Activated B cell treated with CpG ODN at 0.5 μM for 24 hours (primary cell): ENCODE measurements at regions not wholly inside any gene's neighbourhood (a gene's known extent, or its start where the extent isn't known, plus 50 kb on each side); places are given as distances from the start of the nearest gene placed in this dataset.

Source experiments
- ATAC-seq: fragments of 200-7000 bp; cut with Tn5 transposase; one replicate; pipeline ENCODE4 v1.10.0; 2021; ENCODE audit warnings: low read depth, mild to moderate bottlenecking, moderate library complexity
- CTCF ChIA-PET: fragments of 350-600 bp; sonication (Branson Sonifier 250); formaldehyde crosslinking; loops from one replicate; lab custom pipeline; 2021; ENCODE audit warnings: antibody characterized with exemption; lab: Charles Lee
- POLR2A ChIA-PET: fragments of 350-600 bp; sonication (Branson Sonifier 250); formaldehyde crosslinking; loops from one replicate; lab custom pipeline; 2021; ENCODE audit warnings: antibody characterized with exemption; lab: Charles Lee
- DNase-seq: peaks from one replicate; pipeline ENCODE4 v3.0.0; 2022
- H3K27ac Mint-ChIP-seq: one replicate; pipeline ENCODE4 v1.8.0; 2020; ENCODE audit warnings: mixed read lengths
- H3K27me3 Mint-ChIP-seq: one replicate; pipeline ENCODE4 v1.8.0; 2021; ENCODE audit warnings: mixed read lengths
- H3K36me3 Mint-ChIP-seq: one replicate; pipeline ENCODE4 v1.8.0; 2021; ENCODE audit warnings: low read depth, mixed read lengths
- H3K4me1 Mint-ChIP-seq: one replicate; pipeline ENCODE4 v1.8.0; 2021; ENCODE audit warnings: mixed read lengths
- H3K4me3 Mint-ChIP-seq: one replicate; pipeline ENCODE4 v1.8.0; 2020; ENCODE audit warnings: mild to moderate bottlenecking, mixed read lengths
- H3K9me3 Mint-ChIP-seq: one replicate; pipeline ENCODE4 v1.8.0; 2020; ENCODE audit warnings: mixed read lengths
- CTCF ChIP-seq: fragments of 200-600 bp; IDR thresholded peaks from one replicate; pipeline ENCODE4 v1.8.0; 2022; ENCODE audit warnings: antibody characterized with exemption, mild to moderate bottlenecking
- intact Hi-C: fragments of 100-400 bp; cut with micrococcal nuclease; formaldehyde crosslinking; loops from one replicate; pipeline ENCODE4 v1.15.1; 2024

- Mint-ChIP-seq H3K4me1 (no peaks in the 10 kb centered on the region), H3K4me3 (no peak overlapping the region), H3K27me3 (peaks cover 14% of the 10 kb centered on the region), H3K9me3 (peaks cover 2% of the 10 kb centered on the region), H3K27ac (no peak overlapping the region), H3K36me3 (no peaks in the 10 kb centered on the region)
- ATAC-seq (no peak), DNase-seq (no peak)
- CTCF ChIA-PET: no interaction called here
- TF ChIP-seq CTCF: no peak
- POLR2A ChIA-PET: no interaction called here
- intact Hi-C loops: no loop called here
Measured at GRCh38 chr7:153887749-153888569, 164.2 kb upstream of the DPP6 start.

- peaks cover 10% of the 10 kb centered on the region for H3K27me3 Mint-ChIP-seq
- intact Hi-C loops: no loop called here
- H3K4me3 Mint-ChIP-seq: no peak overlapping the region
- POLR2A ChIA-PET: no interaction called here
- CTCF ChIA-PET: no interaction called here
- no peaks in the 10 kb centered on the region for H3K9me3 Mint-ChIP-seq
- H3K27ac Mint-ChIP-seq: no peak overlapping the region
- no peaks in the 10 kb centered on the region for H3K36me3 Mint-ChIP-seq
- no peak for TF ChIP-seq CTCF
- no peak for ATAC-seq
- no peaks in the 10 kb centered on the region for H3K4me1 Mint-ChIP-seq
- DNase-seq: no peak
Measured at GRCh38 chr7:153891990-153892389, 160.2 kb upstream of the DPP6 start.

DNA sequence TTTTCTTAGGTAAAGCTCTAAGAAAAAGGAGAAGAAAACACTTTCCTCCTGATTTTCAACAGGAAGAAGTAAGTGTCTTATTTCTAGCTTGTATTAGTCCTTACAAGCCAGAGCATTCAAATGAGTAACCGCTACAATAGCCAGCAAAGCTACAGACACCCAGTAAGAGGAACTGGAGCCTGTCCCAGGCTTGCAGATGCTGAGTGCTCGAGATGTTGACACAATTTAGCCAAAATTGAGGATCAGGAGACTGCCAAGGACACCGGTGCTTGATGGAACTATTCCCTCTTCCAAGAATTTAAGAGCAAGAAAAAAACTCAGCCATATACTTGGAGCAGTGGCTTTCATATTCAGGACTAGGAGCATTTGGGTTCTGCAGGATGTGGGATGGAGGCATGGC is 149.3 kb upstream of the DPP6 start:
- peaks cover 7% of the 10 kb centered on the region for H3K9me3 Mint-ChIP-seq
- no peaks in the 10 kb centered on the region for H3K27me3 Mint-ChIP-seq

GRCh38 chr7:153912211-153912610 is 140.0 kb upstream of the DPP6 start:
- intact Hi-C loops: no loop called here
- TF ChIP-seq CTCF: no peak
- Mint-ChIP-seq H3K27ac (no peak overlapping the region), H3K4me3 (no peak overlapping the region), H3K27me3 (no peaks in the 10 kb centered on the region), H3K36me3 (no peaks in the 10 kb centered on the region), H3K9me3 (peaks cover 13% of the 10 kb centered on the region), H3K4me1 (no peaks in the 10 kb centered on the region)
- CTCF ChIA-PET: no interaction called here
- POLR2A ChIA-PET: no interaction called here
- DNase-seq: no peak
- ATAC-seq: no peak

More for the DNA sequence above, 149.3 kb upstream of the DPP6 start:
- intact Hi-C loops: no loop called here
- no peak for TF ChIP-seq CTCF
- Mint-ChIP-seq H3K36me3 (no peaks in the 10 kb centered on the region), H3K4me1 (no peaks in the 10 kb centered on the region), H3K27ac (no peak overlapping the region), H3K4me3 (no peak overlapping the region)
- CTCF ChIA-PET: no interaction called here
- ATAC-seq (no peak), DNase-seq (no peak)
- POLR2A ChIA-PET: no interaction called here

DNA sequence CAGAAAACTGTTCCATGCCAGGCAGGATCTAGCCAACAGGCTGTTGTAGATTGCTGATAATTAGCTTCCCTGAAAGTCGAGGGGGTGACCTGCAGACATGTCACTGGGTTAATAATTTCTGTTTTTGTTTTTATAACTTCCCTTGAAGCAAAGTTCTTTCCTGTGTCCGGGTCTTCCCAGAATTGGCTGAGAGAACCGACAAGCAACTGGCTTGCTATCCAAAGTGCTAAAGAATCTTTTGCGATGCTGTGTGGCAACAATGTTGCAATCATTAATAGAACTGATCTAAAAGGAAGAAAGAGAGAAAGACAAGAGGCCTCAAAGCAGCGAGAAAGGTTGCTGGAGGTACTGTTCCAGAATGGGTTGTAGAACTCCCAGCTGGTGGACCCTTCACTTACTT is 132.1 kb upstream of the DPP6 start:
- no peak for DNase-seq
- no peak for TF ChIP-seq CTCF
- ATAC-seq: no peak
- intact Hi-C loops: no loop called here
- Mint-ChIP-seq H3K4me3 (no peak overlapping the region), H3K4me1 (no peaks in the 10 kb centered on the region), H3K9me3 (peaks cover 8% of the 10 kb centered on the region), H3K27ac (no peak overlapping the region), H3K27me3 (no peaks in the 10 kb centered on the region), H3K36me3 (no peaks in the 10 kb centered on the region)
- POLR2A ChIA-PET: no interaction called here
- CTCF ChIA-PET: no interaction called here
